Erythroblast (primary cell): ENCODE measurements at regions not wholly inside any gene's neighbourhood (a gene's known extent, or its start where the extent isn't known, plus 50 kb on each side); places are given as distances from the start of the nearest gene placed in this dataset.

ENCODE experiments used
- GATA1 ChIP-seq: IDR thresholded peaks from 2 replicates; pipeline ENCODE4 v1.6.1; 2011; ENCODE audit warnings: low read depth, mild to moderate bottlenecking, control low read depth, low read length, moderate library complexity
- POLR2A ChIP-seq: IDR thresholded peaks from 2 replicates; pipeline ENCODE4 v1.6.1; 2011; ENCODE audit warnings: mild to moderate bottlenecking, low read length

GRCh38 chr1:221053889-221054288, 174.6 kb downstream of the HLX start:
- no peak for TF ChIP-seq POLR2A
- TF ChIP-seq GATA1, result no peak
